NCI-H2171 (cell line): ENCODE measurements at regions not wholly inside any gene's neighbourhood (a gene's known extent, or its start where the extent isn't known, plus 50 kb on each side); places are given as distances from the start of the nearest gene placed in this dataset.

ENCODE experiments used
- DNase-seq: peaks from one replicate; lab custom pipeline; 2025; lab: John Stamatoyannopoulos, UW

GRCh38 chr20:19929012-19929360 is 88.2 kb upstream of the NAA20 start:
- no peak for DNase-seq

- no peak for DNase-seq
Measured at GRCh38 chr20:19929481-19930145, 87.5 kb upstream of the NAA20 start.

- DNase-seq, result no peak
Measured at GRCh38 chr20:19930426-19930825, 86.7 kb upstream of the NAA20 start.

- no peak for DNase-seq
Measured at GRCh38 chr20:19932170-19932667, 84.9 kb upstream of the NAA20 start.

DNA sequence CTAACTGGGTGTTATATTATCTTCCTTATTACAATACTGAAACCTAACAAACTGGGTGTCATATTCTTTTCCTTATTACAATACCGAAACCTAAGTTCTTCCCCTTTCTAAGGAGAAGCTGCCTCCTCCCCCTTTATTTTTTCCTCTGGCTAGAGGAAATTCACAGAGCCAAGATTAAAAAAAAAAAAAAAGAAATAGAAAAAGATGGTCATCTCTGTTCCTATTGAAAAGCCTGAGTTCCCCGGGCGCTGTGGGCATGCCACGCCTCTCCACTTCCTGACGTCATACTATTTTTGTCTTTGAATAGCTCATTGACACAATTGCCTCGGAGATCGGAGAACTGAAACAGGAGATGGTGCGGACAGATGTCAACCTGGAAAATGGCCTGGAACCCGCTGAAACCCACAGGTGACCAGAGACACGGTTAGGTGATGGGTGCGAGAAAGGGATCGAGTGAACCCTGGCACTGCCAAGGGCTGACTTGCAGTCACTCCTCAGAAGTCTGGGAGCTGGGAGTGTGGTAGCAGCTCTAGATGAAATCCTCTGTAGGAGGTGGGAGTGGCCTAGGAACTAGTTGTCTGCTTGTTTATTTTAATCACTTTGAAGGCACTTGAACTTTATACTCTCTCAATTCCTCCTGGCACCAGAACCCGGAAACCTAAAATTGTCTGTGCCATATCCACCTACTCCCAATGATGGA is 82.2 kb upstream of the NAA20 start:
- no peak for DNase-seq

DNA sequence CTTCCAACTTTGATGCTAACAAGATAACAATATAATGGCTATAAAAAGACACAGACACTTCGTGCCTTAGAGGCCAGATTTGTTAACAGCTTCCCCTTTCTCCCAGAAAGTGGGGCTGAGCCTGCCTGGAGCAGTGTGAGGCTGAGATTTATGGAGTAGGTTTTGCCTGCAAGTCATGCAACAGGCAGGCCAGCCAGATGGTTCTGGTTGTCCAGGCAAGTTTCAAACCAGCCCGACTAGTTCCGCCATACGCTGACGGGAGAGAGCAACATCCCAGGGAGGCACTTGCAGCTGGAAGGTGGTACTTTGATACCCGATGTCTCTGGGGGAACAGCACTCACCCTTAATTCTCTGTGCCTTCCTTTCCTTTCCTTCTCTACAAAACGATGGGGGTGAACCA is 81.3 kb upstream of the NAA20 start:
- DNase-seq, result peak; percentile 74

DNA sequence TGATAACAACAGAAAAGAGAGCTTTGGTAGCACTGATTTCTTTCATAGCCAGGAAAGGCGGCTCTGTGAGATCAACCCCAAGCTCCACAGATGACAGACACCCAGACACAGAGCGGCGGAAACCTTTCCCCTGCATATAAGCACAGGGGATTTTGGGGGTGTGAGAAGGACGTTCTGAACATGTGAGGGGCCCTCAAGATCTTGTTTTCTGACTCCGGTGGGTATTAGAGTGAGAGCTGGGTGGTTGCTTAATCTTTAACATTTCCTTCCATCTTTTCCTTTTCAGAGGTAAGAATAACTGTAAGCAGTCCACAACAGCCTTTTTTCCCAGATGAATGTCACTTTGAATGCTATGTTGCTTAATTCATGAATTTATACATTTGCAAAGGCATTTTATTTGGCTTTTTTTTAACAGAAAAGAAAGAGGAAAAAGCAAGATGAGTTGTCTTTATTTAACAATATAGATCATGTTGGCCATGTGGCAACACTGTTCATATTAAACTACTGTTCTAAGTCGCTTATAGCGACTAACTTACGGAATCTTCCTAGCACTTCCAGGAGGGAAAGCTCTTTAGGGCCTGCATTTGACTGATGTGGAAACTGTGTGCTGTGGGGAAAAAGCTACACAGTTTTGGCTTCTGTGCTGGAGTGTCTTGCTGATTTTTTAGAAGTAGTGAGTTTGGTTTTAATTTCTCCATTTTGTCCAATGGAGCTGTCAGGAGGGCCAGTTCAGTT is 80.5 kb upstream of the NAA20 start:
- DNase-seq, result no peak

- no peak for DNase-seq
Measured at GRCh38 chr20:19937218-19937617, 79.9 kb upstream of the NAA20 start.

GRCh38 chr20:19937651-19938420 is 79.3 kb upstream of the NAA20 start:
- no peak for DNase-seq

DNA sequence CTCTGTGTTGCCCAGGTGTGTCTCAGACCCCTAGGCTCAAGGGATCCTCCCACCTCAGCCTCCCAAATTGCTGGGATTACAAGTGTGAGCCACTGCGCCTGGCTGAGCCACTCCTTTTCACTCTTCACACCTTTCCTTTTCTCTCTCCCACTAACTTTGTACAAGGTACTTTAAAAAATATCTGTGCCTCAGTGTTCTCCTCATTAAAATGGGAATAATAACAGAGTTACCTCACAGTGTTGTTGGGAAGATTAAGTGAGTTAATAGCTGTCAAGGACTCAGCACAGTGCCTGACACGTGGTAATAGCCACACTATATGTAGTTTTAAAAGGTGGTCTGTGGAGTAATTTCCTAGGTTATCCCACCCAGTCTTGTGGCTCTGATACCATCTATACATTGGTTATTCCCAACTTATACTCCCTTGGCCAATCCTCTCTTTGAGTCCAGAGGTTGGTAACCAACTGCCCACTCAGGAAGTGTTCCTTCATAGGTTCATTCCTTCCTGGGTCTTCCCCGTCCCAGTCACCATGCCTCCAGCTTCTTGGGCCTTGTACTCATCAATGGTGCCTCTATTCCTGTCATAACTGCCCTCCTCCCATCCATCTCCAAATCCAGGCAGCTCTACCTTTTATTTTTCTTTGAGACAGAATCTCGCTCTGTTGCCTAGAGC is 78.6 kb upstream of the NAA20 start:
- DNase-seq, result no peak

- no peak for DNase-seq
Measured at GRCh38 chr20:19940988-19941460, 76.1 kb upstream of the NAA20 start.

GRCh38 chr20:19942611-19943010 is 74.6 kb upstream of the NAA20 start:
- DNase-seq, result no peak

DNA sequence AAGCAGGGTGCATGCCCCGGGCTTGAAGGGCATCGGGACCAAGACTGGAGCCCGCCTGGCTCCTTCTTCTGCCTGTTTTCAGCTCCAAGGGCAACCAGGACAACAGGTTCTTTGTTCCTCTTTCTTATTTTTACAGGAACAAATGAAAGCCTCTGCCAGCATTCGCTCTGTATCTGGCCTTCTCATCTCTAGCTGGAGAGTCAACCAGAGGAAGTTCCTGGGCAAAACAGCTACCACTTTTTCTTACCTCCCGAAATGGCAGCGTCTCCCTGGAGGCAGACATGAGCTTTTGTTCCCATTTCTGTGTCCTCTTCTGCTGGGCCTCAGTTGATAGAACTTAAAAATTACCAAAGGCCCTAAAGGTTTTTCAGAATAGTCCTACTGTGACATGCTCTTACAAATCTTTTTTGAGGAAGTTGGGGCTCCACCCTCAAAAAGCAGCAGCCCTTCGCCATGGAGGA is 74.1 kb upstream of the NAA20 start:
- DNase-seq, result no peak

DNA sequence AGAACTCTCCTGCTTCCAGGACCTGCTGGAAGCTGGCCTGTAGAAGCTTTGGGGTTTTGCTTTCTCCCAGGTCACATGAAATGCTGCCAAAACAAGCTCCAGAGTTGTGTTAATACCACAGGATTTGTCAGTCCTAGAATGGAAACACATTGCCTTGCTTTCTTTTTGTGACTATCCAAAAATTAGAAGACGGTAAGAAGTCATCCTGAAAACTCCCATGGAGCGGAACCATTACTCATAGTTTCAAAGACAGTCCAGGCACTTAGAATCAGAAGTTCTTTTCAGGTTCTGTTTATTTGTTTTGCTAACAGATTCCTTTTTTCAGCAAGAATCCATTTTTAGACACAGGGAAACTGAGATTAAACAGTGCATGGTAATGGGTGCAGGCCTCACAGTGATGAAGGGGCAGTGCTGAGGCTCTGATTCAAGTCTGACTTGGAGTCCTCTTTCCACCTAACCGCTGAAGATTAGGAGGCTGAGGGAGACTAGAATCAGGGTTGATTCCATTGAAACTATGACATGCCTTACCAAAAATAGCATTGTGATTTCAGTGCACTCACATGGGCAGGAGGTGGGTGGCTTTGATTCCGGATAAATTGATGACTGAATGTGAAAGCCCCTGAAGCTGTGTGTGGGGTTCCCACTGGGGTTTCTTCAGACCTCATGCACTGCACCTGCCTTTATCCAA is 72.2 kb upstream of the NAA20 start:
- DNase-seq, result no peak

GRCh38 chr20:19945732-19946670 is 71.2 kb upstream of the NAA20 start:
- DNase-seq, result no peak

DNA sequence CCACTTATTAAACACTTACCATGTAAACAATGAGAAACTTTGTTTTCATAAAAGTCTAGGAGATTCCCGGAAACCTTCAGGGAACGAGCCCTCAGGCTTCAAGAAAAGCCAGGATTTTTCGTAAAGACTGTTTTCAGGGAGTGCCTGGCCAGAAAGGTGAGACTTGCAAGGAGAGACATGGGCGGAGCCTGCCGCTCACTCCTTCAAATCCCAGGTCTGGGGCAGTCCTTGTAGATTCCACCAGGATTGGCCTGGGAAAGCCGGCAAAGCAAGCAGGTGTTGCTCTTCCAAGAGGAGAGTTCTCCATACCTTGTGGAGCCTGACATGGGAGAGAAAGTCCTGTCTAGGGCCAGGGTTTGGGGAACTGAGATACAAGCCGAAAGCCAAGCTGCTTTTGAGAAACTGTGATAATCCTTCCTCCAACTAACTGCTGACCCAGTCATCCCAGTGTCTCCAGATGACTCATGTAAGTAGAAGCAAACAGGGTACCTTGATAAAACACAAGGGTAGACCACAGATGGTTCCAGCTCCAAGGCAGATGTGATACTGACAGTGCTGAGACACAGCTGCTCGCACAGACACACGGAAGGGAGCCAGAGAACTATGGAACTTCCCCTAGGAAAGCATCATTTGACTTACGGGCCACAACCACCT is 69.4 kb upstream of the NAA20 start:
- no peak for DNase-seq

GRCh38 chr20:19949195-19949867 is 67.8 kb upstream of the NAA20 start:
- no peak for DNase-seq

GRCh38 chr20:19950042-19950441 is 67.1 kb upstream of the NAA20 start:
- no peak for DNase-seq

- no peak for DNase-seq
Measured at GRCh38 chr20:19952392-19952791, 64.8 kb upstream of the NAA20 start.
